GM19239 (cell line): ENCODE measurements at regions not wholly inside any gene's neighbourhood (a gene's known extent, or its start where the extent isn't known, plus 50 kb on each side); places are given as distances from the start of the nearest gene placed in this dataset.

ENCODE experiments used
- DNase-seq: peaks from one replicate; pipeline ENCODE4 v3.0.0; 2011; ENCODE audit warnings: low spot score; ENCODE audit not compliant: insufficient read length
- FAIRE-seq: peaks from 2 replicates; lab custom pipeline; 2011; peaks lifted over from hg19 to GRCh38; lab: Jason Lieb, UNC

DNA sequence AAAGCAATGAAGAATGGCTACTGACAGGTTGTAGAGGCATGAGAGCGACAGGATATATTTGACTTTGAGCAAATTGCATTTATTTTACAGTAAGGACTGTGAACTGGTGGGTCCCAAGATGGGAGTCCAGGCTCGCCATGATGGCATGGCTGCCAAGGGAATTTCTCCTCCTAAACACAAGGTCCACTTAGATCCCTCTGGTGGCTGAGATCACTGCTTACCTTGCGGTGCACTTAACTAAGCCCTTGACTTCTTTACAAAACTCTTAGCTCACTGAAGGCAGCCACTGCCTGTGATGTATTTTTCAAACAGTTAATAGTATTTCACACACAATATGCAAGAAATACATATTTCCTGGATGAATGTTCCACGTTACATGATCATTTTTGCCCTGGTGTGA, 50.3 kb upstream of the SORBS2 start:
- DNase-seq (no peak), FAIRE-seq (no peak)

DNA sequence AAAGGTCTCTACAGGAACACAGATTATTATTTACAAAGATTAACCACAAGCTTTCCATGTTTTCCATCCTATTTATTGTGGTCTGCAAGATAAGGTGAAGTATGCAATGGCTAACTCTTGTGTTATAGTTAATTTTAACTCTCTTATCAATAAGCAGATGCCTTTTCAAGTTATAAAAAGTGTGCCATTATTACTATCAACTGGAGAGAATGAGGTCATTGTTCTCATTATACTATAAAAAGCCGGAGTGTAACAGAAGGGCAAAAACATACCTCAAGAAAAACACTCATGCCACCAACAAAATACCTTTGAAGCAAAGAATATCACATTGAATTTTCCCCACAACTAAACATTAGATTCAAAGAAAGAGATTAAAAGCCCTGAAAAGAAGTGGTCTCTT, 52.0 kb upstream of the SORBS2 start:
- no peak for FAIRE-seq
- DNase-seq: no peak

DNA sequence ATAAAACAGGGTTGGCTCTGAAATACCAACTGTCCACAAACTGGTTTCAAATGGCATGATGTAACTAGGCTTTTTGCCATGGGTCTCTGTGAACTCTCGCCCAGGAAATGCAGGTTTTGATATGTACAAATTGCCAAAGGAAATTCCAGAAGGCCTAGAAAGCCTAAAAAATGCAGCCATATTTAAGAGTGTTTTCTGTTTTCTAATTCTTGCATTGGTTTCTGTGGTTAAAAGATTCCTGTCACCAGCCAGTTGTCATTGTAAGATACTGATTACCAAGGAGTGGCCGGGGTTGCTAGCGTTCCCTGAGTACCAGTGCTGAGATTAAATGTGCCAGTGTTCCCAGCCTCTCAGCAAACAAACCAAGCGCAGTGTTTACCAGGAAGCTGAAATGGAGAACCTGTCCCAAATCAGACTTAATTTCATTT, 53.9 kb upstream of the SORBS2 start:
- FAIRE-seq (no peak), DNase-seq (no peak)

- FAIRE-seq (no peak), DNase-seq (no peak)
Observed at GRCh38 chr4:185867770-185868169, 55.8 kb upstream of the SORBS2 start.

DNA sequence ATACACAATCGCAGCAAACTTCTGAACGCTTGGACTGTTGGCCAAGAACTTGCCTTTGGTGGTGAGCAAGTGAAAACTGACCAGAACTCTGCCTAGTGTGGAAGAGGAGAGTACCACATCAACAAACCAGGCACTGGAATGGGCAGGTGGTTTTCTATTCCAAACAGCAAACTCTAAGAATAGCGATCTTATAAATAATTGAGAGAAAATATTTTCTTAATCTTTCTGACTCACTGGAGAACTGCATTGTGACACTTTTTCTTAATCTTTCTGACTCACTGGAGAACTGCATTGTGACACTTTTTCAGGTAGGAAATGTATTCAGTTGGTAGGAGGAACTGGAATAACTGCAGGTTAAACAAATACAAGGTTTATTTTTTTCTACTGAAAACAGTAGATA, 57.0 kb upstream of the SORBS2 start:
- FAIRE-seq (no peak), DNase-seq (no peak)

- FAIRE-seq: no peak
- DNase-seq: no peak
Observed at GRCh38 chr4:185869427-185869826, 57.4 kb upstream of the SORBS2 start.

- DNase-seq (no peak), FAIRE-seq (no peak)
Observed at GRCh38 chr4:185870366-185870765, 58.4 kb upstream of the SORBS2 start.

GRCh38 chr4:185872747-185873380, 60.9 kb upstream of the SORBS2 start:
- DNase-seq (no peak), FAIRE-seq (no peak)

GRCh38 chr4:185874516-185875230, 62.7 kb upstream of the SORBS2 start:
- FAIRE-seq (no peak), DNase-seq (no peak)

GRCh38 chr4:185875316-185875907, 63.4 kb upstream of the SORBS2 start:
- FAIRE-seq: no peak
- DNase-seq: no peak

GRCh38 chr4:185878633-185879032, 66.6 kb upstream of the SORBS2 start:
- DNase-seq: no peak
- no peak for FAIRE-seq

GRCh38 chr4:185879666-185880312, 67.8 kb upstream of the SORBS2 start:
- DNase-seq (no peak), FAIRE-seq (no peak)

GRCh38 chr4:185880571-185880970, 68.6 kb upstream of the SORBS2 start:
- FAIRE-seq (no peak), DNase-seq (no peak)

GRCh38 chr4:185881430-185881829, 69.4 kb upstream of the SORBS2 start:
- DNase-seq (no peak), FAIRE-seq (no peak)

DNA sequence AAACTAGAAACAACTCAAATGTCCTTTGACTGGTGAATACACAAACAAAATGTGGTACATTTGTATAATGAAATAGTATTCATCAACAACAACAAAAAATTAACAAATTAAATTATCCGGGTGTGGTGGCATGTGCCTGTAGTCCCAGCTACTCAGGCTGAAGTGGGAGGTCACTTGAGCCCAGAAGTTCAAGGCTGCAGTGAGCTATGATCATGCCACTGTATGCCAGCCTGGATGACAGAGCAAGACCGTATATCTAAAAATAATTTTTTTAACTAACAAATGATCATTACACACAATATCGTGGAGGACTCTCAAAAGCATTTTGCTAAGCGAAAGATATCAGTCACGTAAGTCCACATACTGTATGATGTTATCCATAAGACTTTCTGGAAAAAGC, 71.6 kb upstream of the SORBS2 start:
- FAIRE-seq (no peak), DNase-seq (no peak)

GRCh38 chr4:185885075-185885474, 73.1 kb upstream of the SORBS2 start:
- FAIRE-seq (no peak), DNase-seq (no peak)

DNA sequence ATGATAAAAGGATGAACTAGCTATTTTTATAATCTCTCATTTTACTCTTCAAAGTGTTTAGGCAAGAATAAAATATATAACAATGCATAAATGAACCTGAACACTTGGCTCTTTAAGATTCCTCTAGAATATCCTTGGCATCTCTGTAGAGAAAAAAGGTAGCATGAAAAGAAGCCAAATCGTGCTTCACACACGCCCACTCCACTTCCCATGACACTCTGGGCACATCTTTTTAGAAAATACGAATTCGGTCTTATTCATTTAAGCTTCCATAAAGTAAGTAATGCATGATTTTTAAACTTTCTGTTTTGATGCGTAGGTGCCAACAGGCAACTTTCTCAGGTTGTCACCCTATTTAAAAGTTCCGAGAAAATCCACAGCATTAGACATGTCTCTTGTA, 73.6 kb upstream of the SORBS2 start:
- DNase-seq: no peak
- FAIRE-seq: no peak

DNA sequence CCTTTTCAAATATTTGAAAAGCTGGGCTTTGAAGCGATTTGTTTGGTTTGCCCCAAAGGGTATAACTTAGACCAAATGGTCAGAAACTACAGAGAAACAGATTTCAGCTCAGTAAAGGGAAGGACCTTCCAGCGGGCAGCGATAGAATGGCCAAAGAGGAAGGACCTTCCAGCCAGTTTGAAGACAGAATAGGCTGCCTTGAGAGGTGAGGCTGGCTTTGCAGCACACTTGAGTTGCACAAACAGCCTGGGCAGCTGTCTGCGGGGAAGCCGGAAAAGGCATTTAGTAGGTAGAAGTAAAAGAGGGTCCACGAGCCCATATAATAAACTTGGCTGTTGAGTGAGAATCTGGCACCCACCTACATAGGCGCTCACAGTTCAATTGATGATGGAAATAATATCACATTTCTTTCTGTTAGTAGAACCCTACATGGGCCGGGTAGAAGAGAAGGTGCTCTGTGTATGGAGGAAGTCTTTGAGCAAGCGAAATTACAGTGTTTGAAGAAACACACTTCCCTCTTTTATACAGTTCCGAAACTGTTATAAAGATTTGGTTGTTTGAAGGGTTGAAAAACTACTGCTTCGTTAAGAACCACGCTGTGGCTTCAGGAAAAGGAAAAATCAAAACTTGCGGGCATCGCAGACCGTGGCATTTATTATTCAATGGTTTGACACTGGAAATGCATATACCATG, 75.0 kb upstream of the SORBS2 start:
- no peak for FAIRE-seq

DNA sequence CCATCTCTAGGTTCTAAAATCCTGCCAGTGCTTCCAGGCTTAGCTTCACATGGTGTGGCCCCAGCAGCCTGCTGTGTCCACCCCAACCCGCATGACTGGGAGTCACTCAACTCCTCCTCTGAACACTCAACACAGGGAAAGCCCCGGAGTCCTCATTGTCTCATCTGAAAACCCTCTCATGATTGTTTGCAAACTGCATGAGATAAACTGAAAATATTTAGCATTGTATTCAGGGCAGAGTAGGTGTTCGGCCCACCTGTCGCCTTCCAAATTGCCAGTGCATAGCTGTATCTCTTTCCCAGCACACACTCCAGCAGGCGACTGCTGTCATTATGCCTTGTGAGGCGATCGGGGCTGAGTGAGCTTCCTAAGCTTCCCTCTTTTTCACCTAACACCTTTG, 76.7 kb upstream of the SORBS2 start:
- no peak for FAIRE-seq
- no peak for DNase-seq

More for the DNA sequence above, 75.0 kb upstream of the SORBS2 start:
- DNase-seq: no peak

- no peak for FAIRE-seq
- DNase-seq: no peak
Observed at GRCh38 chr4:185889585-185889984, 77.6 kb upstream of the SORBS2 start.

GRCh38 chr4:185890196-185890595, 78.2 kb upstream of the SORBS2 start:
- FAIRE-seq: no peak

More at GRCh38 chr4:185890196-185890595, 78.2 kb upstream of the SORBS2 start:
- no peak for DNase-seq
